HepG2 (cell line): ENCODE measurements at regions not wholly inside any gene's neighbourhood (a gene's known extent, or its start where the extent isn't known, plus 50 kb on each side); places are given as distances from the start of the nearest gene placed in this dataset.

Source experiments
- ATAC-seq: fragments of 200-7000 bp; cut with Tn5 transposase; 3 replicates; pipeline ENCODE4 v1.9.1; 2020; ENCODE audit warnings: mild to moderate bottlenecking, moderate library complexity
- BruUV-seq: library from RNA; stranded (reverse); fragments of 400-500 nt; replicated peaks from 2 replicates; lab custom pipeline; 2021; lab: Mats Ljungman, UMichigan
- CTCF ChIA-PET: fragments of 300-600 bp; formaldehyde crosslinking; extraction: SDS; loops from one replicate; lab custom pipeline; 2021; ENCODE audit warnings: low total read pairs, inconsistent platforms, low intra/inter-chr PET ratio; lab: Yijun Ruan, JAX
- POLR2A ChIA-PET: fragments of 350-600 bp; sonication (Branson Sonifier 250); formaldehyde crosslinking; loops from one replicate; lab custom pipeline; 2020; ENCODE audit warnings: antibody characterized with exemption, inconsistent platforms; lab: Yijun Ruan, JAX
- DNase-seq: peaks from one replicate; pipeline ENCODE4 v3.0.0-alpha.2; 2015; ENCODE audit warnings: low spot score
- FAIRE-seq: peaks from 3 replicates; lab custom pipeline; 2011; peaks lifted over from hg19 to GRCh38; lab: Jason Lieb, UNC
- H2AFZ ChIP-seq: one replicate; pipeline ENCODE4 v1.6.1; 2011; ENCODE audit warnings: low read length, inconsistent platforms
- H3K27ac ChIP-seq: fragments of 300-600 bp; 3 replicates; pipeline ENCODE4 v1.8.0; 2011; ENCODE audit warnings: mixed run types, mild to moderate bottlenecking, mixed read lengths, low read length, inconsistent platforms; ENCODE audit not compliant: insufficient read depth; ENCODE audit errors: extremely low read length
- H3K27me3 ChIP-seq, 2 experiments: fragments of 200-600 bp in 1 of 2; 2 replicates in 1 of 2; 3 replicates in 1 of 2; pipeline versions ENCODE4 v1.6.0 to v1.8.0; 2011; ENCODE audit warnings: low read length in 2 of 2, mild to moderate bottlenecking in 2 of 2, moderate library complexity in 2 of 2, inconsistent platforms in 1 of 2; ENCODE audit not compliant: insufficient read depth in 2 of 2, control insufficient read depth in 1 of 2
- H3K36me3 ChIP-seq, 2 experiments: fragments of 200-600 bp in 1 of 2; replicated peaks in 1 of 2; 2 replicates in 1 of 2; 3 replicates in 1 of 2; pipeline versions ENCODE4 v1.5.1 to v1.8.0; 2011; ENCODE audit warnings: low read length in 2 of 2, inconsistent platforms in 1 of 2; ENCODE audit not compliant: insufficient read depth in 2 of 2, control insufficient read depth in 1 of 2
- H3K4me1 ChIP-seq: 2 replicates; pipeline ENCODE4 v1.5.1; 2012; ENCODE audit warnings: low read length, inconsistent platforms; ENCODE audit not compliant: insufficient read depth
- H3K4me2 ChIP-seq: 2 replicates; pipeline ENCODE4 v1.6.0; 2011; ENCODE audit warnings: low read depth, low read length, inconsistent platforms
- H3K4me3 ChIP-seq, 3 experiments: fragments of 200-600 bp in 1 of 3; sonication (generic), shearing (Covaris generic) in 1 of 3; replicated peaks in 1 of 3; 2 replicates each; pipeline ENCODE4 v1.5.1; 2011 to 2016; ENCODE audit warnings: low read length in 3 of 3, inconsistent platforms in 2 of 3, low read depth in 2 of 3, mild to moderate bottlenecking in 2 of 3, control low read depth in 1 of 3, mixed read lengths in 1 of 3; ENCODE audit not compliant: insufficient read depth in 1 of 3
- H3K79me2 ChIP-seq: one replicate; pipeline ENCODE4 v1.6.1; 2011; ENCODE audit warnings: low read length, inconsistent platforms; ENCODE audit not compliant: insufficient read depth
- H3K9ac ChIP-seq: 2 replicates; pipeline ENCODE4 v1.6.0; 2011; ENCODE audit warnings: mild to moderate bottlenecking, low read depth, low read length, inconsistent platforms; ENCODE audit not compliant: insufficient read depth
- H3K9me3 ChIP-seq: 2 replicates; pipeline ENCODE4 v1.5.1; 2012; ENCODE audit warnings: mild to moderate bottlenecking, low read length
- H4K20me1 ChIP-seq: 2 replicates; pipeline ENCODE4 v1.6.0; 2011; ENCODE audit warnings: inconsistent platforms, mild to moderate bottlenecking, low read length, moderate library complexity; ENCODE audit not compliant: insufficient read depth
- CENPT ChIP-seq: sonication (generic); formaldehyde crosslinking; IDR thresholded peaks from 2 replicates; pipeline ENCODE4 v1.8.0; 2022; ENCODE audit warnings: low read depth, mild to moderate bottlenecking, moderate library complexity, missing genetic modification reagents
- DNMT3B ChIP-seq: conservative IDR thresholded peaks from 2 replicates; pipeline ENCODE4 v1.6.1; 2016; ENCODE audit warnings: missing biosample characterization, control low read depth
- FOXC1 ChIP-seq: sonication (generic); formaldehyde crosslinking; IDR thresholded peaks from 2 replicates; pipeline ENCODE4 v1.8.0; 2022; ENCODE audit warnings: mild to moderate bottlenecking, missing genetic modification reagents, borderline replicate concordance
- NFYC ChIP-seq: IDR thresholded peaks from 2 replicates; pipeline ENCODE4 v1.6.1; 2016; ENCODE audit warnings: missing genetic modification reagents, missing compliant biosample characterization
- ZFX ChIP-seq: sonication (generic); formaldehyde crosslinking; IDR thresholded peaks from 2 replicates; pipeline ENCODE4 v1.4.0; 2020; ENCODE audit warnings: mild to moderate bottlenecking, low read depth, missing genetic modification reagents, moderate library complexity
- ZNF20 ChIP-seq: sonication (generic); formaldehyde crosslinking; IDR thresholded peaks from 2 replicates; pipeline ENCODE4 v1.4.0; 2020; ENCODE audit warnings: mild to moderate bottlenecking, moderate library complexity, missing genetic modification reagents
- ZNF235 ChIP-seq: sonication (generic); formaldehyde crosslinking; IDR thresholded peaks from 2 replicates; pipeline ENCODE4 v1.8.1; 2023; ENCODE audit warnings: mild to moderate bottlenecking, missing genetic modification reagents, borderline replicate concordance
- ZNF724P ChIP-seq: sonication (generic); formaldehyde crosslinking; IDR thresholded peaks from 2 replicates; pipeline ENCODE4 v1.8.0; 2022; ENCODE audit warnings: missing genetic modification reagents, borderline replicate concordance
- ZNF766 ChIP-seq: sonication (generic); formaldehyde crosslinking; IDR thresholded peaks from 2 replicates; pipeline ENCODE4 v1.5.0; 2020; ENCODE audit warnings: missing genetic modification reagents, borderline replicate concordance
- ZNF782 ChIP-seq: sonication (generic); formaldehyde crosslinking; IDR thresholded peaks from 2 replicates; pipeline ENCODE4 v1.4.0; 2020; ENCODE audit warnings: missing genetic modification reagents, mild to moderate bottlenecking, borderline replicate concordance
- WGBS: methylation state at CpG from one replicate; pipeline ENCODE4 v1.1.6; 2017; ENCODE audit warnings: low lambda C conversion rate; 5-methylcytosine and 5-hydroxymethylcytosine counted together
- in situ Hi-C: cut with HindIII; loops from 2 replicates; pipeline ENCODE4 v1.10.0; 2017; ENCODE audit warnings: low pct_unique_long_range_greater_than_20kb; ENCODE audit not compliant: extremely low pct_ligation_motif_present
- intact Hi-C: fragments of 100-400 bp; cut with micrococcal nuclease; formaldehyde crosslinking; loops from one replicate; pipeline ENCODE4 v1.10.0; 2022; ENCODE audit not compliant: unreplicated experiment
- TF ChIP-seq, protein P1 (sequence below): sonication (generic); formaldehyde crosslinking; IDR thresholded peaks from 2 replicates; pipeline ENCODE4 v1.5.0; 2020; ENCODE audit warnings: missing genetic modification reagents

DNA sequence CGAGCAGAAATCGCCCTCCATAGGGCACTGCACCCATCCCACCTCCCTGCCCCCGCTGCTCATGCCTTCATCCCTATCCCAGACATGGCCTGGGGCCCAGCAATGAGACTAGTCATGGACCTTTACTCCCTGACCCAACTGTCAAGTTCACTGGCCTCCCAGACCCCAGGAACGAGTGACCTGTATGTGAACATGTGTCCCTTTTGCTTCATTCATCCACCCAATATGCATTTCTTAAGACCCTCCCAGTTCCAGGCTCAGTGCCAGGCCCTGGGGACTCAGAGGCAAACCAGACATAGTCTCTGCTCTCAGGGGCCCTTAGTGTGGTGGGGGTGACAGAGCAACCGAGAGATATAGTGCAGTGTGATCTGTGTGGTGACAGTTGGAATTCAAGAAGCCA is 67.0 kb downstream of the EFNB1 start:
- no peaks in the 10 kb centered on the region for H3K27me3 ChIP-seq
- FAIRE-seq (no peak), DNase-seq (no peak), ATAC-seq (no peak)
- BruUV-seq = no TSS peak
- POLR2A ChIA-PET = no interaction called here
- H3K79me2 ChIP-seq = no peaks in the 10 kb centered on the region
- H3K27ac ChIP-seq = no peak overlapping the region
- no peaks in the 10 kb centered on the region for H4K20me1 ChIP-seq
- peaks cover 9% of the 10 kb centered on the region; the same call in 1 of the 2 replicates for H3K4me1 ChIP-seq
- H3K4me2 ChIP-seq = no peak overlapping the region
- H2AFZ ChIP-seq = no peak overlapping the region
- H3K9me3 ChIP-seq = no peaks in the 10 kb centered on the region
- no peak overlapping the region for H3K4me3 ChIP-seq
- no peak for TF ChIP-seq ZNF766
- TF ChIP-seq ZFX (CRISPR knock-in tag) = no peak
- no peak for TF ChIP-seq ZNF235 (CRISPR knock-in tag)
- no peak for TF ChIP-seq ZNF20
- TF ChIP-seq DNMT3B (CRISPR knock-in tag) = no peak
- TF ChIP-seq ZNF782 = no peak
- TF ChIP-seq FOXC1 = no peak
- TF ChIP-seq ZNF724P (CRISPR knock-in tag) = no peak
- TF ChIP-seq, protein P1, sequence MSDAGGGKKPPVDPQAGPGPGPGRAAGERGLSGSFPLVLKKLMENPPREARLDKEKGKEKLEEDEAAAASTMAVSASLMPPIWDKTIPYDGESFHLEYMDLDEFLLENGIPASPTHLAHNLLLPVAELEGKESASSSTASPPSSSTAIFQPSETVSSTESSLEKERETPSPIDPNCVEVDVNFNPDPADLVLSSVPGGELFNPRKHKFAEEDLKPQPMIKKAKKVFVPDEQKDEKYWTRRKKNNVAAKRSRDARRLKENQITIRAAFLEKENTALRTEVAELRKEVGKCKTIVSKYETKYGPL (CRISPR knock-in tag) = no peak
- TF ChIP-seq CENPT (CRISPR knock-in tag) = no peak
- no peak for TF ChIP-seq NFYC (CRISPR knock-in tag)
- TF ChIP-seq, all 625 proteins: peak for 0
- intact Hi-C loops = no loop called here
- Histone ChIP-seq H3K9ac (no peak overlapping the region), H3K36me3 (no peaks in the 10 kb centered on the region)
- 10% methylated on average over 2 of the region's 5 CpGs for WGBS
- in situ Hi-C loops = no loop called here
- CTCF ChIA-PET = no interaction called here
